H1 (cell line): ENCODE measurements at regions not wholly inside any gene's neighbourhood (a gene's known extent, or its start where the extent isn't known, plus 50 kb on each side); places are given as distances from the start of the nearest gene placed in this dataset.

Experiments used
- CTCF ChIA-PET: fragments of 300-600 bp; sonication (Branson Sonifier 250); formaldehyde crosslinking; loops from one replicate; lab custom pipeline; 2021; ENCODE audit not compliant: partially characterized antibody; lab: Charles Lee
- POLR2A ChIA-PET: fragments of 300-600 bp; sonication (Branson Sonifier 250); formaldehyde crosslinking; loops from one replicate; lab custom pipeline; 2021; ENCODE audit warnings: inconsistent platforms; ENCODE audit not compliant: partially characterized antibody; lab: Charles Lee
- DNase-seq, 2 experiments: peaks; one replicate each; pipeline versions ENCODE4 v3.0.0 to v3.0.0-alpha.2; 2010 to 2022; ENCODE audit warnings: low spot score in 2 of 2, low read depth in 1 of 2, mixed read lengths in 1 of 2
- FAIRE-seq: peaks from 2 replicates; lab custom pipeline; 2011; peaks lifted over from hg19 to GRCh38; lab: Jason Lieb, UNC
- H2AFZ ChIP-seq: 2 replicates; pipeline ENCODE4 v1.8.1; 2012; ENCODE audit warnings: low read length, inconsistent platforms
- H2AK5ac ChIP-seq: 2 replicates; pipeline ENCODE4 v1.6.1; 2013; ENCODE audit warnings: low read depth, low read length
- H2BK120ac ChIP-seq: replicated peaks from 2 replicates; pipeline ENCODE3; 2013; ENCODE audit warnings: low read depth, low read length, inconsistent platforms
- H2BK12ac ChIP-seq: 2 replicates; pipeline ENCODE4 v1.6.1; 2013; ENCODE audit warnings: low read depth, low read length
- H2BK15ac ChIP-seq: 2 replicates; pipeline ENCODE4 v1.6.1; 2013; ENCODE audit warnings: low read length
- H2BK20ac ChIP-seq: 2 replicates; pipeline ENCODE4 v1.6.1; 2013; ENCODE audit warnings: low read length
- H2BK5ac ChIP-seq: 2 replicates; pipeline ENCODE4 v1.6.1; 2013; ENCODE audit warnings: low read depth, low read length
- H3K14ac ChIP-seq: 2 replicates; pipeline ENCODE4 v1.6.1; 2013; ENCODE audit warnings: inconsistent platforms; ENCODE audit not compliant: insufficient read length
- H3K18ac ChIP-seq: 2 replicates; pipeline ENCODE4 v1.6.1; 2013; ENCODE audit warnings: low read length; ENCODE audit errors: extremely low read depth
- H3K23ac ChIP-seq: 2 replicates; pipeline ENCODE4 v1.6.1; 2013; ENCODE audit warnings: inconsistent platforms; ENCODE audit not compliant: insufficient read length
- H3K23me2 ChIP-seq: 2 replicates; pipeline ENCODE4 v1.6.1; 2013; ENCODE audit warnings: low read depth, low read length
- H3K27ac ChIP-seq: 2 replicates; pipeline ENCODE4 v1.6.1; 2011; ENCODE audit warnings: low read depth, low read length, inconsistent platforms
- H3K27me3 ChIP-seq, 4 experiments: replicated peaks in 1 of 4; 1 replicate in 1 of 4; 2 replicates in 3 of 4; pipeline versions ENCODE4 v1.6.1 to v1.8.1; 2011 to 2013; ENCODE audit warnings: low read length in 3 of 4, mild to moderate bottlenecking in 3 of 4, inconsistent platforms in 2 of 4, mixed read lengths in 2 of 4, moderate library complexity in 1 of 4; ENCODE audit not compliant: control insufficient read depth in 3 of 4, insufficient read depth in 3 of 4; ENCODE audit errors: extremely low read depth in 1 of 4
- H3K36me3 ChIP-seq, 4 experiments: 2 replicates each; pipeline versions ENCODE4 v1.6.1 to v1.8.1; 2011 to 2013; ENCODE audit warnings: mild to moderate bottlenecking in 4 of 4, low read length in 3 of 4, moderate library complexity in 2 of 4, control low read depth in 1 of 4, inconsistent platforms in 1 of 4; ENCODE audit not compliant: insufficient read depth in 4 of 4, control insufficient read depth in 2 of 4
- H3K4ac ChIP-seq: replicated peaks from 2 replicates; pipeline ENCODE3; 2013; ENCODE audit warnings: low read length, low read depth, mixed read lengths, inconsistent platforms; ENCODE audit not compliant: insufficient read length
- H3K4me1 ChIP-seq, 4 experiments: replicated peaks in 1 of 4; 1 replicate in 1 of 4; 2 replicates in 3 of 4; pipeline versions ENCODE4 v1.6.1 to v1.8.1; 2011 to 2013; ENCODE audit warnings: low read length in 3 of 4, inconsistent platforms in 2 of 4, mixed read lengths in 1 of 4; ENCODE audit not compliant: insufficient read depth in 4 of 4, control insufficient read depth in 3 of 4
- H3K4me2 ChIP-seq, 2 experiments: 2 replicates each; pipeline versions ENCODE4 v1.6.1 to v1.8.1; 2011 to 2013; ENCODE audit warnings: low read depth in 2 of 2, low read length in 2 of 2, control low read depth in 1 of 2, inconsistent platforms in 1 of 2, mild to moderate bottlenecking in 1 of 2; ENCODE audit not compliant: insufficient read depth in 1 of 2
- H3K4me3 ChIP-seq, 4 experiments: fragments of 200-600, 300-600 bp in 1 of 4; sonication (generic), shearing (Covaris generic), sonication (Bioruptor Twin) in 1 of 4; 2 replicates each; pipeline versions ENCODE4 v1.5.1 to v1.8.1; 2011 to 2016; ENCODE audit warnings: low read length in 4 of 4, low read depth in 3 of 4, control low read depth in 2 of 4, inconsistent platforms in 2 of 4, mild to moderate bottlenecking in 2 of 4, mixed read lengths in 1 of 4, moderate library complexity in 1 of 4; ENCODE audit not compliant: insufficient read depth in 2 of 4; ENCODE audit errors: extremely low read depth in 1 of 4
- H3K56ac ChIP-seq: replicated peaks from 2 replicates; pipeline ENCODE3; 2013; ENCODE audit warnings: low read depth, mild to moderate bottlenecking, mixed read lengths, low read length, inconsistent platforms; ENCODE audit not compliant: insufficient read length
- H3K79me1 ChIP-seq: 2 replicates; pipeline ENCODE4 v1.6.1; 2013; ENCODE audit warnings: low read depth, low read length, control low read depth
- H3K79me2 ChIP-seq, 2 experiments: 2 replicates each; pipeline versions ENCODE4 v1.6.1 to v1.8.1; 2012 to 2013; ENCODE audit warnings: low read length in 2 of 2, mild to moderate bottlenecking in 2 of 2, inconsistent platforms in 1 of 2; ENCODE audit not compliant: insufficient read depth in 2 of 2, control insufficient read depth in 1 of 2
- H3K9ac ChIP-seq, 4 experiments: replicated peaks in 1 of 4; 1 replicate in 1 of 4; 2 replicates in 3 of 4; pipeline versions ENCODE4 v1.6.1 to v1.8.1; 2011 to 2013; ENCODE audit warnings: low read depth in 3 of 4, low read length in 3 of 4, control low read depth in 2 of 4, mild to moderate bottlenecking in 2 of 4, moderate library complexity in 2 of 4, inconsistent platforms in 1 of 4; ENCODE audit errors: extremely low read depth in 1 of 4
- H3K9me3 ChIP-seq, 2 experiments: 2 replicates each; pipeline versions ENCODE4 v1.6.1 to v1.8.1; 2012 to 2013; ENCODE audit warnings: mild to moderate bottlenecking in 2 of 2, moderate library complexity in 2 of 2, control low read depth in 1 of 2, inconsistent platforms in 1 of 2, low read depth in 1 of 2, low read length in 1 of 2, mixed read lengths in 1 of 2; ENCODE audit not compliant: insufficient read depth in 2 of 2
- H4K20me1 ChIP-seq, 2 experiments: replicated peaks in 1 of 2; 2 replicates each; pipeline versions ENCODE3 to v1.8.1; 2011 to 2013; ENCODE audit warnings: inconsistent platforms in 2 of 2, low read length in 2 of 2, mild to moderate bottlenecking in 1 of 2; ENCODE audit not compliant: insufficient read depth in 2 of 2, control insufficient read depth in 1 of 2
- H4K5ac ChIP-seq: 2 replicates; pipeline ENCODE4 v1.6.1; 2013; ENCODE audit warnings: low read length, low read depth, mixed read lengths, inconsistent platforms; ENCODE audit not compliant: insufficient read length
- H4K8ac ChIP-seq: 2 replicates; pipeline ENCODE4 v1.8.0; 2013; ENCODE audit warnings: mild to moderate bottlenecking, moderate library complexity, low read length, inconsistent platforms; ENCODE audit not compliant: insufficient read depth; ENCODE audit errors: extremely low read depth
- H4K91ac ChIP-seq: replicated peaks from 2 replicates; pipeline ENCODE3; 2013; ENCODE audit warnings: low read length, mixed read lengths, inconsistent platforms; ENCODE audit not compliant: insufficient read length
- EGR1 ChIP-seq: IDR thresholded peaks from 2 replicates; pipeline ENCODE4 v1.6.1; 2011; ENCODE audit warnings: low read depth, low read length, borderline replicate concordance
- SAP30 ChIP-seq: fragments of 300-600 bp; sonication (generic); IDR thresholded peaks from 2 replicates; pipeline ENCODE4 v1.7.1; 2012; ENCODE audit warnings: low read length, moderate library complexity, mild to moderate bottlenecking, inconsistent platforms; ENCODE audit not compliant: insufficient read depth, insufficient replicate concordance
- TBP ChIP-seq: IDR thresholded peaks from 2 replicates; pipeline ENCODE4 v1.6.1; 2011; ENCODE audit warnings: low read depth, low read length, improper control_type of control experiment
- WGBS, 2 experiments: shearing (Covaris generic) in 1 of 2; methylation state at CpG; one replicate each; pipeline versions ENCODE4 v1.1.6 to v1.1.7; 2013 to 2015; ENCODE audit warnings: low lambda C conversion rate in 2 of 2, mixed read lengths in 2 of 2, inconsistent platforms in 1 of 2, low coverage in 1 of 2, missing lambda C conversion rate in 1 of 2; ENCODE audit not compliant: insufficient replicate concordance in 2 of 2, insufficient coverage in 1 of 2, insufficient read length in 1 of 2; ENCODE audit errors: extremely low coverage in 1 of 2, missing lambda C conversion rate in 1 of 2; 5-methylcytosine and 5-hydroxymethylcytosine counted together

DNA sequence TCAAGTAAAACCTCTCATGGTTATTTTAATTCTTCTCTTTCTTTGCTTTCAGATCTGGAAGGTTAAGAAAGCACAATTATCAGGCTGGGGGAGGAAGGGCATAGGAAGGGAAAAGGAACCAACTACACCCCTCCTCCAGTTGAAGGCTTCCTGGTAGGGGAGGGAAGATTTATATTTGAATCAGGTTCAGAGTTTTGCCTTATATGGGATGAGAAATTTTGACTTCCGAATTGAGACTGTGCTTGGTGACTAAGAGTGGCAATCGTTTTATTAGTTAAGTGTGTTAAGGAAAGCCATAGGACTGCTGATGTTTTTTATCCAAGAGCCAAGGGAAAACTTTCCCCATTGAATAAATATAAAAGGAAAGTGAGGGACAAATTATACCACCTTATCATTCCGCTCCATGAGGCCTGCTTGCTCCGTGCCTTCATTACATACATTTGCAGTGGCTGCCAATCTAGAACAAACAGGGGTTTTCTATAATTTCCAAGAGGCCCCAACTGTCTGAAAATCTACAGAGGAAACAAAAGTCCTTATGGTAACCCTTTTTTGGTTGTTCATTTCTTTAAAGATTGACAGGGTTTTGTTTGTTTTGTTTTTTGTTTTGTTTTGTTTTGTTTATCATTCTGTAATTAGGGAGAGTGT, 115.7 kb upstream of the EPB41L4A start:
- CTCF ChIA-PET: interaction anchor here (0.6 kb wide), 1 partner anchor 1073 kb away, joined by 3 read pairs; no protein-coding TSS in a partner anchor
- no peak for FAIRE-seq

More for the DNA sequence above, 115.7 kb upstream of the EPB41L4A start:
- H4K5ac ChIP-seq: no peak overlapping the region
- H3K27me3 ChIP-seq: no peaks in the 10 kb centered on the region
- no peak overlapping the region for H3K18ac ChIP-seq
- no peaks in the 10 kb centered on the region for H3K23me2 ChIP-seq
- POLR2A ChIA-PET: no interaction called here
- no peaks in the 10 kb centered on the region for H3K79me2 ChIP-seq
- H3K9me3 ChIP-seq: no peaks in the 10 kb centered on the region
- no peak for TF ChIP-seq SAP30
- no peak for TF ChIP-seq EGR1
- no peak for TF ChIP-seq TBP
- H4K91ac ChIP-seq: no peak overlapping the region
- peaks cover 0 to 9% (median 2%) of the 10 kb centered on the region in 4 experiments; a peak in 4 of 7 replicates for H3K4me1 ChIP-seq
- 94% methylated on average over 4 of the region's 4 CpGs; no CpG with 5 or more reads in 1 of the 2 experiments for WGBS, 2 experiments
- H2BK20ac ChIP-seq: no peak overlapping the region
- H4K20me1 ChIP-seq: no peaks in the 10 kb centered on the region
- no peak overlapping the region for H2BK5ac ChIP-seq
- no peak overlapping the region for H2BK120ac ChIP-seq
- no peak overlapping the region for H3K23ac ChIP-seq
- no peaks in the 10 kb centered on the region for H3K79me1 ChIP-seq
- DNase-seq: no peak
- no peak overlapping the region for H2BK12ac ChIP-seq
- no peak overlapping the region for H3K4me2 ChIP-seq
- H2AK5ac ChIP-seq: no peak overlapping the region
- H2AFZ ChIP-seq: no peak overlapping the region
- no peak overlapping the region for H3K4me3 ChIP-seq
- H2BK15ac ChIP-seq: no peak overlapping the region
- H3K9ac ChIP-seq: no peak overlapping the region
- no peak overlapping the region for H3K56ac ChIP-seq
- no peak overlapping the region for H3K14ac ChIP-seq
- no peak overlapping the region for H4K8ac ChIP-seq
- no peak overlapping the region for H3K27ac ChIP-seq
- no peaks in the 10 kb centered on the region for H3K36me3 ChIP-seq
- H3K4ac ChIP-seq: no peak overlapping the region
